GM23338 (cell line): ENCODE measurements at regions not wholly inside any gene's neighbourhood (a gene's known extent, or its start where the extent isn't known, plus 50 kb on each side); places are given as distances from the start of the nearest gene placed in this dataset.

Experiments used
- ATAC-seq: fragments of 200-7000 bp; cut with Tn5 transposase; 3 replicates; pipeline ENCODE4 v1.9.1; 2020
- DNase-seq: peaks from one replicate; pipeline ENCODE4 v3.0.0-alpha.2; 2015; ENCODE audit warnings: low spot score
- H2AFZ ChIP-seq: fragments of 200-600 bp; sonication (generic); 2 replicates; pipeline ENCODE4 v1.8.0; 2016; ENCODE audit warnings: antibody characterized with exemption, mild to moderate bottlenecking, moderate library complexity
- H3F3A ChIP-seq: fragments of 200-600 bp; sonication (generic); replicated peaks from 2 replicates; pipeline ENCODE4 v1.8.0; 2017; ENCODE audit warnings: antibody characterized with exemption, mixed run types, low read depth
- H3K27ac ChIP-seq: fragments of 200-600 bp; sonication (generic); 2 replicates; pipeline ENCODE4 v1.6.1; 2016; ENCODE audit warnings: low read depth
- H3K27me3 ChIP-seq: fragments of 200-600 bp; sonication (generic); 2 replicates; pipeline ENCODE4 v1.8.0; 2016; ENCODE audit warnings: mild to moderate bottlenecking, mixed run types, moderate library complexity; ENCODE audit not compliant: insufficient read depth
- H3K36me3 ChIP-seq: fragments of 200-600 bp; sonication (generic); 2 replicates; pipeline ENCODE4 v1.8.0; 2016; ENCODE audit warnings: mild to moderate bottlenecking; ENCODE audit not compliant: insufficient read depth
- H3K4me1 ChIP-seq: fragments of 200-600 bp; sonication (generic); 2 replicates; pipeline ENCODE4 v1.8.0; 2016; ENCODE audit warnings: mild to moderate bottlenecking, moderate library complexity; ENCODE audit not compliant: insufficient read depth
- H3K4me2 ChIP-seq: fragments of 200-600 bp; sonication (generic); 2 replicates; pipeline ENCODE4 v1.7.1; 2017; ENCODE audit warnings: mixed run types
- H3K4me3 ChIP-seq: fragments of 200-600 bp; sonication (generic); 2 replicates; pipeline ENCODE4 v1.6.1; 2016; ENCODE audit warnings: mixed run types
- H3K79me2 ChIP-seq: fragments of 200-600 bp; sonication (generic); replicated peaks from 2 replicates; pipeline ENCODE4 v1.8.0; 2017; ENCODE audit warnings: mild to moderate bottlenecking; ENCODE audit not compliant: insufficient read depth
- H3K9me2 ChIP-seq: fragments of 200-600 bp; sonication (generic); 2 replicates; pipeline ENCODE4 v1.8.0; 2017; ENCODE audit not compliant: insufficient read depth
- H4K20me1 ChIP-seq: fragments of 200-600 bp; sonication (generic); replicated peaks from 2 replicates; pipeline ENCODE4 v1.8.0; 2017; ENCODE audit warnings: mild to moderate bottlenecking; ENCODE audit not compliant: insufficient read depth
- H3K27ac Mint-ChIP-seq: 2 replicates; pipeline ENCODE4 v1.8.0; 2020; ENCODE audit warnings: inconsistent platforms, mild to moderate bottlenecking, moderate library complexity, mixed read lengths
- H3K27me3 Mint-ChIP-seq: 3 replicates; pipeline ENCODE4 v1.8.0; 2022; ENCODE audit warnings: low read depth, mild to moderate bottlenecking, moderate library complexity, mixed read lengths, inconsistent platforms; ENCODE audit not compliant: insufficient read depth, poor library complexity
- H3K36me3 Mint-ChIP-seq: 3 replicates; pipeline ENCODE4 v1.8.0; 2021; ENCODE audit warnings: low read depth, mild to moderate bottlenecking, inconsistent platforms, moderate library complexity, mixed read lengths
- H3K4me1 Mint-ChIP-seq: 3 replicates; pipeline ENCODE4 v1.8.0; 2020; ENCODE audit warnings: mild to moderate bottlenecking, inconsistent platforms, mixed read lengths
- H3K4me3 Mint-ChIP-seq: 3 replicates; pipeline ENCODE4 v1.8.0; 2021; ENCODE audit warnings: moderate library complexity, mild to moderate bottlenecking, inconsistent platforms, mixed read lengths
- H3K9me3 Mint-ChIP-seq: 3 replicates; pipeline ENCODE4 v1.8.0; 2020; ENCODE audit warnings: moderate library complexity, mild to moderate bottlenecking, inconsistent platforms, mixed read lengths
- CREB1 ChIP-seq: fragments of 250-450 bp; sonication (Bioruptor Pico); IDR thresholded peaks from 2 replicates; pipeline ENCODE4 v1.5.0; 2020; ENCODE audit warnings: low read depth, mild to moderate bottlenecking, moderate library complexity
- CTCF ChIP-seq, 2 experiments: fragments of 200-600 bp in 1 of 2; sonication (generic) in 1 of 2; conservative IDR thresholded peaks; 2 replicates each; pipeline versions ENCODE4 v1.5.1 to v1.6.1; 2016 to 2017; ENCODE audit warnings: antibody characterized with exemption in 2 of 2, low read depth in 2 of 2, mild to moderate bottlenecking in 2 of 2, moderate library complexity in 1 of 2
- ETS1 ChIP-seq: IDR thresholded peaks from 2 replicates; pipeline ENCODE4 v1.6.1; 2016; ENCODE audit warnings: antibody characterized with exemption
- EZH2 ChIP-seq: fragments of 200-600 bp; sonication (generic); IDR thresholded peaks from one replicate; pipeline ENCODE4 v1.8.0; 2017; ENCODE audit warnings: antibody characterized with exemption, mild to moderate bottlenecking, low read depth; ENCODE audit not compliant: unreplicated experiment
- EZH2phosphoT487 ChIP-seq: fragments of 200-600 bp; sonication (generic); IDR thresholded peaks from one replicate; pipeline ENCODE4 v1.8.1; 2018; ENCODE audit warnings: antibody characterized with exemption; ENCODE audit not compliant: unreplicated experiment
- JUNB ChIP-seq: IDR thresholded peaks from one replicate; pipeline ENCODE4 v1.6.1; 2016; ENCODE audit warnings: antibody characterized with exemption; ENCODE audit not compliant: unreplicated experiment
- NANOG ChIP-seq: IDR thresholded peaks from 2 replicates; pipeline ENCODE4 v1.6.1; 2016; ENCODE audit warnings: antibody characterized with exemption, borderline replicate concordance
- POLR2AphosphoS5 ChIP-seq: IDR thresholded peaks from 2 replicates; pipeline ENCODE4 v1.6.1; 2016; ENCODE audit warnings: antibody characterized with exemption, low read depth
- REST ChIP-seq: IDR thresholded peaks from one replicate; pipeline ENCODE4 v1.6.1; 2018; ENCODE audit warnings: antibody characterized with exemption; ENCODE audit not compliant: unreplicated experiment
- STAT1 ChIP-seq: IDR thresholded peaks from one replicate; pipeline ENCODE4 v1.6.1; 2016; ENCODE audit warnings: antibody characterized with exemption; ENCODE audit not compliant: unreplicated experiment
- ZNF114 ChIP-seq: fragments of 250-450 bp; sonication (Bioruptor Pico); IDR thresholded peaks from 2 replicates; pipeline ENCODE4 v1.5.0; 2020; ENCODE audit warnings: mild to moderate bottlenecking, moderate library complexity
- ZNF331 ChIP-seq: fragments of 250-450 bp; sonication (Bioruptor Pico); IDR thresholded peaks from 2 replicates; pipeline ENCODE4 v1.5.0; 2020; ENCODE audit warnings: low read depth, mild to moderate bottlenecking, moderate library complexity
- ZNF462 ChIP-seq: fragments of 250-450 bp; sonication (Bioruptor Pico); IDR thresholded peaks from 2 replicates; pipeline ENCODE4 v1.5.0; 2020; ENCODE audit warnings: mild to moderate bottlenecking, moderate library complexity

- H3K4me2 ChIP-seq, result no peak overlapping the region
- no peaks in the 10 kb centered on the region for H3K36me3 Mint-ChIP-seq
- no peak overlapping the region for H3K4me3 ChIP-seq
- H3K27ac Mint-ChIP-seq, result no peak overlapping the region
- H3K79me2 ChIP-seq, result no peaks in the 10 kb centered on the region
- H3K4me3 Mint-ChIP-seq, result no peak overlapping the region
- H3K27me3 ChIP-seq, result no peaks in the 10 kb centered on the region
- no peak overlapping the region for H3K27ac ChIP-seq
- no peaks in the 10 kb centered on the region for H3K4me1 ChIP-seq
- no peaks in the 10 kb centered on the region for H3K36me3 ChIP-seq
- DNase-seq (no peak), ATAC-seq (no peak)
- H3K4me1 Mint-ChIP-seq, result peaks cover 4% of the 10 kb centered on the region; the same call in 1 of the 3 replicates
- H3F3A ChIP-seq, result no peaks in the 10 kb centered on the region
- H2AFZ ChIP-seq, result no peak overlapping the region
- H4K20me1 ChIP-seq, result no peaks in the 10 kb centered on the region
- H3K27me3 Mint-ChIP-seq, result peaks cover 2% of the 10 kb centered on the region
- H3K9me3 Mint-ChIP-seq, result peaks cover under 1% of the 10 kb centered on the region; the same call in 1 of the 3 replicates
- TF ChIP-seq REST (no peak), STAT1 (no peak), ZNF114 (CRISPR knock-in tag) (no peak), ZNF462 (CRISPR knock-in tag) (no peak), ZNF331 (CRISPR knock-in tag) (no peak), CREB1 (CRISPR knock-in tag) (no peak), EZH2phosphoT487 (no peak), ETS1 (no peak), EZH2 (no peak), NANOG (no peak), JUNB (no peak), POLR2AphosphoS5 (no peak), CTCF (conservative IDR thresholded peaks at IDR 0.05; ENCODE audit: low read depth in 2 of 2) (no peak)
- no peaks in the 10 kb centered on the region; the same call in none of the 2 replicates for H3K9me2 ChIP-seq
Observed at GRCh38 chr2:129893244-129893643, 86.2 kb upstream of the RAB6C start.
